Neural cell (in vitro differentiated cells): ENCODE measurements at regions not wholly inside any gene's neighbourhood (a gene's known extent, or its start where the extent isn't known, plus 50 kb on each side); places are given as distances from the start of the nearest gene placed in this dataset.

Source experiments
- H2AFZ ChIP-seq: fragments of 200-600, 300-800 bp; sonication (generic), shearing (Covaris generic); 2 replicates; pipeline ENCODE4 v1.6.0; 2014; ENCODE audit warnings: low read depth, mild to moderate bottlenecking, antibody characterized with exemption, low read length, moderate library complexity
- H3F3A ChIP-seq: fragments of 200-600 bp; shearing (Covaris generic); 2 replicates; pipeline ENCODE4 v1.6.1; 2016; ENCODE audit warnings: mild to moderate bottlenecking, moderate library complexity, mixed read lengths, antibody characterized with exemption, low read length; ENCODE audit not compliant: insufficient read depth, poor library complexity, severe bottlenecking
- H3K27ac ChIP-seq: fragments of 200-600, 300-800 bp; sonication (generic), shearing (Covaris generic); 2 replicates; pipeline ENCODE4 v1.5.1; 2014; ENCODE audit warnings: mild to moderate bottlenecking, low read length, moderate library complexity
- H3K27me3 ChIP-seq: fragments of 300-800, 200-600 bp; sonication (generic), shearing (Covaris generic); 2 replicates; pipeline ENCODE4 v1.6.0; 2014; ENCODE audit warnings: mild to moderate bottlenecking, low read depth, low read length, moderate library complexity; ENCODE audit not compliant: insufficient read depth
- H3K36me3 ChIP-seq: fragments of 300-800, 200-600 bp; sonication (generic), shearing (Covaris generic); 2 replicates; pipeline ENCODE4 v1.5.1; 2014; ENCODE audit warnings: mild to moderate bottlenecking, antibody characterized with exemption, low read length, moderate library complexity; ENCODE audit not compliant: insufficient read depth
- H3K4me2 ChIP-seq: fragments of 300-800, 200-600 bp; sonication (generic), shearing (Covaris generic); 2 replicates; pipeline ENCODE4 v1.6.0; 2014; ENCODE audit warnings: mild to moderate bottlenecking, low read length
- H3K4me3 ChIP-seq: fragments of 300-800, 200-600 bp; sonication (generic), shearing (Covaris generic); 2 replicates; pipeline ENCODE4 v1.5.1; 2014; ENCODE audit warnings: mild to moderate bottlenecking, low read length, moderate library complexity
- H3K79me2 ChIP-seq: fragments of 200-600 bp; shearing (Covaris generic); replicated peaks from 2 replicates; pipeline ENCODE4 v1.6.0; 2014; ENCODE audit warnings: mild to moderate bottlenecking, low read length, moderate library complexity; ENCODE audit not compliant: insufficient read depth
- H3K9ac ChIP-seq: fragments of 300-800, 200-600 bp; sonication (generic), shearing (Covaris generic); 2 replicates; pipeline ENCODE4 v1.6.1; 2016; ENCODE audit warnings: mild to moderate bottlenecking, low read length, mixed read lengths
- H3K9me2 ChIP-seq: fragments of 200-600 bp; shearing (Covaris generic); 2 replicates; pipeline ENCODE4 v1.6.1; 2016; ENCODE audit warnings: mild to moderate bottlenecking, low read length, mixed read lengths; ENCODE audit not compliant: insufficient read depth
- H3K9me3 ChIP-seq: fragments of 200-600, 300-800 bp; sonication (generic), shearing (Covaris generic); 2 replicates; pipeline ENCODE4 v1.6.1; 2016; ENCODE audit warnings: mild to moderate bottlenecking, mixed run types, low read length, moderate library complexity, mixed read lengths
- H4K20me1 ChIP-seq: fragments of 200-600 bp; shearing (Covaris generic); 2 replicates; pipeline ENCODE4 v1.6.1; 2016; ENCODE audit warnings: mild to moderate bottlenecking, mixed run types; ENCODE audit not compliant: insufficient read depth
- CTCF ChIP-seq: fragments of 450-650 bp; IDR thresholded peaks from 2 replicates; pipeline ENCODE4 v1.5.1; 2014; ENCODE audit warnings: antibody characterized with exemption, mild to moderate bottlenecking, moderate library complexity; ENCODE audit not compliant: poor library complexity, severe bottlenecking
- EP300 ChIP-seq: fragments of 450-650 bp; conservative IDR thresholded peaks from 2 replicates; pipeline ENCODE4 v1.6.1; 2014; ENCODE audit warnings: antibody characterized with exemption, mild to moderate bottlenecking, moderate library complexity; ENCODE audit not compliant: poor library complexity, severe bottlenecking
- EZH2 ChIP-seq: fragments of 200-600, 300-800 bp; shearing (Covaris generic), sonication (generic); IDR thresholded peaks from 2 replicates; pipeline ENCODE4 v1.6.1; 2014; ENCODE audit warnings: antibody characterized with exemption, low read length, borderline replicate concordance, mild to moderate bottlenecking; ENCODE audit not compliant: insufficient read depth, poor library complexity, severe bottlenecking
- MXI1 ChIP-seq: fragments of 450-650 bp; conservative IDR thresholded peaks from 2 replicates; pipeline ENCODE4 v1.6.1; 2014; ENCODE audit warnings: antibody characterized with exemption, mild to moderate bottlenecking; ENCODE audit not compliant: poor library complexity, severe bottlenecking
- POLR2AphosphoS5 ChIP-seq: IDR thresholded peaks from 2 replicates; pipeline ENCODE4 v1.6.1; 2012
- RAD21 ChIP-seq: fragments of 450-650 bp; conservative IDR thresholded peaks from 2 replicates; pipeline ENCODE4 v1.6.1; 2014; ENCODE audit warnings: antibody characterized with exemption, mild to moderate bottlenecking, moderate library complexity
- REST ChIP-seq: IDR thresholded peaks from 2 replicates; pipeline ENCODE4 v1.6.1; 2012; ENCODE audit warnings: borderline replicate concordance
- SMC3 ChIP-seq: fragments of 450-650 bp; conservative IDR thresholded peaks from 2 replicates; pipeline ENCODE4 v1.6.1; 2014; ENCODE audit warnings: antibody characterized with exemption, mild to moderate bottlenecking, moderate library complexity; ENCODE audit not compliant: poor library complexity
- TAF1 ChIP-seq: IDR thresholded peaks from 2 replicates; pipeline ENCODE4 v1.6.1; 2012; ENCODE audit warnings: low read depth

GRCh38 chr2:94939349-94939748, 68.1 kb downstream of the TEKT4 start:
- Histone ChIP-seq H3K79me2 (no peaks in the 10 kb centered on the region), H3F3A (no peaks in the 10 kb centered on the region), H3K9me2 (no peaks in the 10 kb centered on the region), H3K27ac (no peak overlapping the region), H4K20me1 (no peaks in the 10 kb centered on the region), H2AFZ (no peak overlapping the region), H3K4me2 (no peak overlapping the region), H3K27me3 (no peaks in the 10 kb centered on the region), H3K4me3 (no peak overlapping the region), H3K9me3 (no peaks in the 10 kb centered on the region), H3K36me3 (no peaks in the 10 kb centered on the region), H3K9ac (no peak overlapping the region)
- TF ChIP-seq EZH2 (no peak), EP300 (no peak), SMC3 (no peak), REST (no peak), POLR2AphosphoS5 (no peak), CTCF (no peak), MXI1 (no peak), TAF1 (no peak), RAD21 (no peak)

GRCh38 chr2:94947097-94948016, 76.1 kb downstream of the TEKT4 start:
- TF ChIP-seq RAD21 = no peak
- no peak for TF ChIP-seq POLR2AphosphoS5
- no peak for TF ChIP-seq SMC3
- TF ChIP-seq EP300 = no peak
- TF ChIP-seq REST = no peak
- TF ChIP-seq MXI1 = no peak
- TF ChIP-seq EZH2 = no peak
- H3K79me2 ChIP-seq = no peaks in the 10 kb centered on the region
- H4K20me1 ChIP-seq = no peaks in the 10 kb centered on the region
- H3K9me2 ChIP-seq = no peaks in the 10 kb centered on the region
- H3K36me3 ChIP-seq = no peaks in the 10 kb centered on the region
- H3K27ac ChIP-seq = no peak overlapping the region
- H3K9ac ChIP-seq = no peak overlapping the region
- H3F3A ChIP-seq = no peaks in the 10 kb centered on the region
- no peak overlapping the region for H2AFZ ChIP-seq
- H3K4me2 ChIP-seq = no peak overlapping the region
- no peak overlapping the region for H3K4me3 ChIP-seq
- H3K9me3 ChIP-seq = peaks cover 3% of the 10 kb centered on the region
- no peaks in the 10 kb centered on the region for H3K27me3 ChIP-seq
